ENCODE measurements at regions not wholly inside any gene's neighbourhood (a gene's known extent, or its start where the extent isn't known, plus 50 kb on each side); places are given as distances from the start of the nearest gene placed in this dataset.

DNA sequence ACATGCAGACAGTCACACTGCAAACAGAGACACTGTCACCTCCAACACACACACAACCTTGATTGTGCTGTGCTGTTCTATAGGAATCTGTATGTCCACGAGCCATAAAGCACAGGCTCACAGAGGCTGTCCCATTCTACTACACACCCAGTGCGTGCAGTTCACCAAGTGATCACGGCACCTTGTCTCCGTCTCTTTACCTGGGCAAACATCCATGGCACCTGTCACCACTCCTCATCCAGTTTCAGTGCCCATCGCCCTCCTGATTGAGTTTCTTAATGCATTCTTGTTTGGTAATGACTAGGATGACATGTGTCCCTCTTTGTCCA lies 65.8 kb upstream of the STMND1 start:
- DNase-seq (ENCODE audit: low read depth, low spot score) (no peak), ATAC-seq (no peak), FAIRE-seq (no peak)
- Histone ChIP-seq H4K20me1 (ENCODE audit: control insufficient read depth, insufficient read depth) (no peaks in the 10 kb centered on the region), H3K4me1 (ENCODE audit: control insufficient read depth, insufficient read depth, low read length) (no peaks in the 10 kb centered on the region), H3K4me3 (no peak overlapping the region), H3K27ac (ENCODE audit: control insufficient read depth, insufficient read depth) (no peak overlapping the region), H3K36me3 (ENCODE audit: control insufficient read depth in 2 of 2, insufficient read depth in 2 of 2, low read length in 1 of 2) (no peaks in the 10 kb centered on the region), H3K4me2 (ENCODE audit: control insufficient read depth, insufficient read depth) (no peak overlapping the region), H3K9me3 (replicated peaks; ENCODE audit: control insufficient read depth, insufficient read depth, low read length) (no peaks in the 10 kb centered on the region), H3K9ac (ENCODE audit: control insufficient read depth, insufficient read depth, low read length) (no peak overlapping the region), H3K79me2 (ENCODE audit: control insufficient read depth, insufficient read depth, low read length) (no peaks in the 10 kb centered on the region), H2AFZ (ENCODE audit: control insufficient read depth, low read depth, low read length) (no peak overlapping the region), H3K27me3 (replicated peaks in 1 of 2; ENCODE audit: control insufficient read depth in 2 of 2, insufficient read depth in 2 of 2, low read length in 1 of 2) (no peaks in the 10 kb centered on the region)
- 38% methylated on average over 5 of the region's 5 CpGs for WGBS (ENCODE audit: insufficient coverage, insufficient replicate concordance, low lambda C conversion rate, missing lambda C conversion rate)
- in situ Hi-C loops (cut with MboI): no loop called here
- SMC1A ChIA-PET (ENCODE audit: uncharacterized antibody, unreplicated experiment): no interaction called here
- no TSS peak for BruUV-seq (replicated peaks)
- intact Hi-C loops (cut with micrococcal nuclease; ENCODE audit: unreplicated experiment): no loop called here
- RAD21 ChIA-PET (ENCODE audit: unreplicated experiment): no interaction called here
- CTCF ChIA-PET: no interaction called here
- POLR2A ChIA-PET: no interaction called here
- TF ChIP-seq MTA2 (IDR thresholded peaks at IDR 0.05; ENCODE audit: low read depth) (no peak), EED (IDR thresholded peaks at IDR 0.05; ENCODE audit: low read depth) (no peak), SREBF2 (IDR thresholded peaks at IDR 0.05; ENCODE audit: low read length) (no peak), EP300 (IDR thresholded peaks at IDR 0.05; ENCODE audit: borderline replicate concordance in 1 of 2, control insufficient read depth in 1 of 2, low read depth in 2 of 2, low read length in 2 of 2) (no peak), RUNX3 (IDR thresholded peaks at IDR 0.05; ENCODE audit: low read length) (no peak), PAX8 (IDR thresholded peaks at IDR 0.05) (no peak), LARP7 (IDR thresholded peaks at IDR 0.05) (no peak), FOXK2 (IDR thresholded peaks at IDR 0.05) (no peak), BACH1 (IDR thresholded peaks at IDR 0.05; ENCODE audit: borderline replicate concordance) (no peak), GATAD2B (conservative IDR thresholded peaks at IDR 0.05; ENCODE audit: low read depth) (no peak), FOXM1 (IDR thresholded peaks at IDR 0.05; ENCODE audit: low read depth, low read length) (no peak), NFIC (IDR thresholded peaks at IDR 0.05; ENCODE audit: low read depth, low read length) (no peak)
- TF ChIP-seq, protein P1, sequence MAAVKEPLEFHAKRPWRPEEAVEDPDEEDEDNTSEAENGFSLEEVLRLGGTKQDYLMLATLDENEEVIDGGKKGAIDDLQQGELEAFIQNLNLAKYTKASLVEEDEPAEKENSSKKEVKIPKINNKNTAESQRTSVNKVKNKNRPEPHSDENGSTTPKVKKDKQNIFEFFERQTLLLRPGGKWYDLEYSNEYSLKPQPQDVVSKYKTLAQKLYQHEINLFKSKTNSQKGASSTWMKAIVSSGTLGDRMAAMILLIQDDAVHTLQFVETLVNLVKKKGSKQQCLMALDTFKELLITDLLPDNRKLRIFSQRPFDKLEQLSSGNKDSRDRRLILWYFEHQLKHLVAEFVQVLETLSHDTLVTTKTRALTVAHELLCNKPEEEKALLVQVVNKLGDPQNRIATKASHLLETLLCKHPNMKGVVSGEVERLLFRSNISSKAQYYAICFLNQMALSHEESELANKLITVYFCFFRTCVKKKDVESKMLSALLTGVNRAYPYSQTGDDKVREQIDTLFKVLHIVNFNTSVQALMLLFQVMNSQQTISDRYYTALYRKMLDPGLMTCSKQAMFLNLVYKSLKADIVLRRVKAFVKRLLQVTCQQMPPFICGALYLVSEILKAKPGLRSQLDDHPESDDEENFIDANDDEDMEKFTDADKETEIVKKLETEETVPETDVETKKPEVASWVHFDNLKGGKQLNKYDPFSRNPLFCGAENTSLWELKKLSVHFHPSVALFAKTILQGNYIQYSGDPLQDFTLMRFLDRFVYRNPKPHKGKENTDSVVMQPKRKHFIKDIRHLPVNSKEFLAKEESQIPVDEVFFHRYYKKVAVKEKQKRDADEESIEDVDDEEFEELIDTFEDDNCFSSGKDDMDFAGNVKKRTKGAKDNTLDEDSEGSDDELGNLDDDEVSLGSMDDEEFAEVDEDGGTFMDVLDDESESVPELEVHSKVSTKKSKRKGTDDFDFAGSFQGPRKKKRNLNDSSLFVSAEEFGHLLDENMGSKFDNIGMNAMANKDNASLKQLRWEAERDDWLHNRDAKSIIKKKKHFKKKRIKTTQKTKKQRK (IDR thresholded peaks at IDR 0.05; ENCODE audit: low read depth, low read length): no peak
- TF ChIP-seq, protein P2, sequence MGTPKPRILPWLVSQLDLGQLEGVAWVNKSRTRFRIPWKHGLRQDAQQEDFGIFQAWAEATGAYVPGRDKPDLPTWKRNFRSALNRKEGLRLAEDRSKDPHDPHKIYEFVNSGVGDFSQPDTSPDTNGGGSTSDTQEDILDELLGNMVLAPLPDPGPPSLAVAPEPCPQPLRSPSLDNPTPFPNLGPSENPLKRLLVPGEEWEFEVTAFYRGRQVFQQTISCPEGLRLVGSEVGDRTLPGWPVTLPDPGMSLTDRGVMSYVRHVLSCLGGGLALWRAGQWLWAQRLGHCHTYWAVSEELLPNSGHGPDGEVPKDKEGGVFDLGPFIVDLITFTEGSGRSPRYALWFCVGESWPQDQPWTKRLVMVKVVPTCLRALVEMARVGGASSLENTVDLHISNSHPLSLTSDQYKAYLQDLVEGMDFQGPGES (IDR thresholded peaks at IDR 0.05): no peak
- TF ChIP-seq, protein P3, sequence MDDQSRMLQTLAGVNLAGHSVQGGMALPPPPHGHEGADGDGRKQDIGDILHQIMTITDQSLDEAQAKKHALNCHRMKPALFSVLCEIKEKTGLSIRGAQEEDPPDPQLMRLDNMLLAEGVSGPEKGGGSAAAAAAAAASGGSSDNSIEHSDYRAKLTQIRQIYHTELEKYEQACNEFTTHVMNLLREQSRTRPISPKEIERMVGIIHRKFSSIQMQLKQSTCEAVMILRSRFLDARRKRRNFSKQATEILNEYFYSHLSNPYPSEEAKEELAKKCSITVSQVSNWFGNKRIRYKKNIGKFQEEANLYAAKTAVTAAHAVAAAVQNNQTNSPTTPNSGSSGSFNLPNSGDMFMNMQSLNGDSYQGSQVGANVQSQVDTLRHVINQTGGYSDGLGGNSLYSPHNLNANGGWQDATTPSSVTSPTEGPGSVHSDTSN (IDR thresholded peaks at IDR 0.05; ENCODE audit: insufficient replicate concordance, low read depth, low read length): no peak
- TF ChIP-seq, protein P4, sequence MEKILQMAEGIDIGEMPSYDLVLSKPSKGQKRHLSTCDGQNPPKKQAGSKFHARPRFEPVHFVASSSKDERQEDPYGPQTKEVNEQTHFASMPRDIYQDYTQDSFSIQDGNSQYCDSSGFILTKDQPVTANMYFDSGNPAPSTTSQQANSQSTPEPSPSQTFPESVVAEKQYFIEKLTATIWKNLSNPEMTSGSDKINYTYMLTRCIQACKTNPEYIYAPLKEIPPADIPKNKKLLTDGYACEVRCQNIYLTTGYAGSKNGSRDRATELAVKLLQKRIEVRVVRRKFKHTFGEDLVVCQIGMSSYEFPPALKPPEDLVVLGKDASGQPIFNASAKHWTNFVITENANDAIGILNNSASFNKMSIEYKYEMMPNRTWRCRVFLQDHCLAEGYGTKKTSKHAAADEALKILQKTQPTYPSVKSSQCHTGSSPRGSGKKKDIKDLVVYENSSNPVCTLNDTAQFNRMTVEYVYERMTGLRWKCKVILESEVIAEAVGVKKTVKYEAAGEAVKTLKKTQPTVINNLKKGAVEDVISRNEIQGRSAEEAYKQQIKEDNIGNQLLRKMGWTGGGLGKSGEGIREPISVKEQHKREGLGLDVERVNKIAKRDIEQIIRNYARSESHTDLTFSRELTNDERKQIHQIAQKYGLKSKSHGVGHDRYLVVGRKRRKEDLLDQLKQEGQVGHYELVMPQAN (conservative IDR thresholded peaks at IDR 0.05): no peak
